A673 (cell line): ENCODE measurements at regions not wholly inside any gene's neighbourhood (a gene's known extent, or its start where the extent isn't known, plus 50 kb on each side); places are given as distances from the start of the nearest gene placed in this dataset.
"Not testable (repeated sequence)": the region's sequence is repeated elsewhere in the genome, so short reads cannot be mapped to it uniquely, and the experiment has no call there.

Source experiments
- EZH2 ChIP-seq: fragments of 200-600 bp; sonication (generic); IDR thresholded peaks from 2 replicates; pipeline ENCODE4 v1.6.1; 2017; ENCODE audit warnings: borderline replicate concordance, low read depth, mild to moderate bottlenecking, mixed read lengths, antibody characterized with exemption, low read length; ENCODE audit not compliant: poor library complexity, severe bottlenecking
- TF ChIP-seq, protein P1 (sequence below): fragments of 300-800, 200-600 bp; sonication (generic); conservative IDR thresholded peaks from 2 replicates; pipeline ENCODE4 v1.5.1; 2017; ENCODE audit warnings: low read depth, mild to moderate bottlenecking, antibody characterized with exemption, low read length, moderate library complexity, mixed read lengths

DNA sequence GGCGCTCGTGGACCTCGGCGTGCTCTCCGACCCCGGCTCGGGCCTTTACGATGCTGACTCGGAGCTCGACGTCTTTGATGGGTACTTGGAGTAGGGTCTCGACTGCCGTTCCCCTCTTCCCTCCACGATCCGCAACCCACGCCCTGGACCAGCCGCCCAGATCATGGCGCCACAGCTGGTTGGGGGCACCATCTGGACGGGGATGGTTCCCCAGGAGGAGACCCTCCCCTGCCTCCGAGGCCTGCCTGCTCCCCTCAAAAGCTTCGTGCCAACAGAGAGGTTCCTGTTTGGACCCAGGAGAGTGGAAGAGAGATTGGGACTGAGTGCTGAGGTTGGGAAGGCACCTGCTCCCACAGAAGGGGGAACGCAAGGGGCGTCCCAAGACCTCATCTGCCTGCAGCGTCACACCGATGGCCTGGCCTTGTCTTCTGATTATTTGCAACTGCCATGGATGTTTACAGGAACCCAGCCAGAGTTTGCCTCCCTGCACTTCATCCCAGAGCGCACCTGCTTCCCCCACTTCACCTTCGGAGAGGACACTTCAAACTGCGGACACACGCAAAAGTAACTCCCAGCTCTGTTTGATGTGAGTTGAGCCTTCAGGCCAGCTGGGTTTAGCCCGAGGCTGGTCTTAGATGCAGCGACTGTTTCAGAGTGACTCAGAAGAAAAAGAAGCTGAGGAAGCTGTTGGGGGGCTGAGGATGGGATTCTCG, 71.2 kb upstream of the NIPA1 start:
- not testable (repeated sequence) for TF ChIP-seq EZH2
- TF ChIP-seq, protein P1, sequence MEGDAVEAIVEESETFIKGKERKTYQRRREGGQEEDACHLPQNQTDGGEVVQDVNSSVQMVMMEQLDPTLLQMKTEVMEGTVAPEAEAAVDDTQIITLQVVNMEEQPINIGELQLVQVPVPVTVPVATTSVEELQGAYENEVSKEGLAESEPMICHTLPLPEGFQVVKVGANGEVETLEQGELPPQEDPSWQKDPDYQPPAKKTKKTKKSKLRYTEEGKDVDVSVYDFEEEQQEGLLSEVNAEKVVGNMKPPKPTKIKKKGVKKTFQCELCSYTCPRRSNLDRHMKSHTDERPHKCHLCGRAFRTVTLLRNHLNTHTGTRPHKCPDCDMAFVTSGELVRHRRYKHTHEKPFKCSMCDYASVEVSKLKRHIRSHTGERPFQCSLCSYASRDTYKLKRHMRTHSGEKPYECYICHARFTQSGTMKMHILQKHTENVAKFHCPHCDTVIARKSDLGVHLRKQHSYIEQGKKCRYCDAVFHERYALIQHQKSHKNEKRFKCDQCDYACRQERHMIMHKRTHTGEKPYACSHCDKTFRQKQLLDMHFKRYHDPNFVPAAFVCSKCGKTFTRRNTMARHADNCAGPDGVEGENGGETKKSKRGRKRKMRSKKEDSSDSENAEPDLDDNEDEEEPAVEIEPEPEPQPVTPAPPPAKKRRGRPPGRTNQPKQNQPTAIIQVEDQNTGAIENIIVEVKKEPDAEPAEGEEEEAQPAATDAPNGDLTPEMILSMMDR: not testable (repeated sequence)
